ENCODE measurements at regions not wholly inside any gene's neighbourhood (a gene's known extent, or its start where the extent isn't known, plus 50 kb on each side); places are given as distances from the start of the nearest gene placed in this dataset.

- TF ChIP-seq, protein P1, sequence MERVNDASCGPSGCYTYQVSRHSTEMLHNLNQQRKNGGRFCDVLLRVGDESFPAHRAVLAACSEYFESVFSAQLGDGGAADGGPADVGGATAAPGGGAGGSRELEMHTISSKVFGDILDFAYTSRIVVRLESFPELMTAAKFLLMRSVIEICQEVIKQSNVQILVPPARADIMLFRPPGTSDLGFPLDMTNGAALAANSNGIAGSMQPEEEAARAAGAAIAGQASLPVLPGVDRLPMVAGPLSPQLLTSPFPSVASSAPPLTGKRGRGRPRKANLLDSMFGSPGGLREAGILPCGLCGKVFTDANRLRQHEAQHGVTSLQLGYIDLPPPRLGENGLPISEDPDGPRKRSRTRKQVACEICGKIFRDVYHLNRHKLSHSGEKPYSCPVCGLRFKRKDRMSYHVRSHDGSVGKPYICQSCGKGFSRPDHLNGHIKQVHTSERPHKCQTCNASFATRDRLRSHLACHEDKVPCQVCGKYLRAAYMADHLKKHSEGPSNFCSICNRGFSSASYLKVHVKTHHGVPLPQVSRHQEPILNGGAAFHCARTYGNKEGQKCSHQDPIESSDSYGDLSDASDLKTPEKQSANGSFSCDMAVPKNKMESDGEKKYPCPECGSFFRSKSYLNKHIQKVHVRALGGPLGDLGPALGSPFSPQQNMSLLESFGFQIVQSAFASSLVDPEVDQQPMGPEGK (CRISPR knock-in tag; IDR thresholded peaks at IDR 0.05; ENCODE audit: borderline replicate concordance), result no peak
- no peak for TF ChIP-seq CREB5 (CRISPR knock-in tag; IDR thresholded peaks at IDR 0.05; ENCODE audit: low read depth)
- TF ChIP-seq ZFP30 (CRISPR knock-in tag; IDR thresholded peaks at IDR 0.05), result no peak
- no peak for TF ChIP-seq PPARA (CRISPR knock-in tag; IDR thresholded peaks at IDR 0.05; ENCODE audit: borderline replicate concordance)
- TF ChIP-seq, protein P2, sequence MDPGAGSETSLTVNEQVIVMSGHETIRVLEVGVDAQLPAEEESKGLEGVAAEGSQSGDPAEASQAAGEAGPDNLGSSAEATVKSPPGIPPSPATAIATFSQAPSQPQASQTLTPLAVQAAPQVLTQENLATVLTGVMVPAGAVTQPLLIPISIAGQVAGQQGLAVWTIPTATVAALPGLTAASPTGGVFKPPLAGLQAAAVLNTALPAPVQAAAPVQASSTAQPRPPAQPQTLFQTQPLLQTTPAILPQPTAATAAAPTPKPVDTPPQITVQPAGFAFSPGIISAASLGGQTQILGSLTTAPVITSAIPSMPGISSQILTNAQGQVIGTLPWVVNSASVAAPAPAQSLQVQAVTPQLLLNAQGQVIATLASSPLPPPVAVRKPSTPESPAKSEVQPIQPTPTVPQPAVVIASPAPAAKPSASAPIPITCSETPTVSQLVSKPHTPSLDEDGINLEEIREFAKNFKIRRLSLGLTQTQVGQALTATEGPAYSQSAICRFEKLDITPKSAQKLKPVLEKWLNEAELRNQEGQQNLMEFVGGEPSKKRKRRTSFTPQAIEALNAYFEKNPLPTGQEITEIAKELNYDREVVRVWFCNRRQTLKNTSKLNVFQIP (CRISPR knock-in tag; IDR thresholded peaks at IDR 0.05; ENCODE audit: borderline replicate concordance, low read depth), result no peak
- TF ChIP-seq ZNF70 (CRISPR knock-in tag; IDR thresholded peaks at IDR 0.05), result no peak
- no peak for TF ChIP-seq RARB (CRISPR knock-in tag; IDR thresholded peaks at IDR 0.05)
- no peak for TF ChIP-seq ZNF565 (CRISPR knock-in tag; conservative IDR thresholded peaks at IDR 0.05; ENCODE audit: low read depth)
- no peak for TF ChIP-seq GLIS3 (CRISPR knock-in tag; IDR thresholded peaks at IDR 0.05)
- TF ChIP-seq ZNF8 (CRISPR knock-in tag; IDR thresholded peaks at IDR 0.05), result no peak
- no peak for TF ChIP-seq ARNTL (CRISPR knock-in tag; IDR thresholded peaks at IDR 0.05; ENCODE audit: borderline replicate concordance, low read depth)
Measured at GRCh38 chr3:178485756-178486155, 50.5 kb upstream of the KCNMB2 start.

More at GRCh38 chr3:178485756-178486155, 50.5 kb upstream of the KCNMB2 start:
- no peak for ATAC-seq

All from SK-N-SH treated with all-trans-retinoic acid at 6 μM for 48 hours (cell line).